ENCODE measurements at regions not wholly inside any gene's neighbourhood (a gene's known extent, or its start where the extent isn't known, plus 50 kb on each side); places are given as distances from the start of the nearest gene placed in this dataset.
A peak's percentile ranks its signal among the peaks of the same experiment; 100 is the strongest.
"Not testable (repeated sequence)": the region's sequence is repeated elsewhere in the genome, so short reads cannot be mapped to it uniquely, and the experiment has no call there.

DNA sequence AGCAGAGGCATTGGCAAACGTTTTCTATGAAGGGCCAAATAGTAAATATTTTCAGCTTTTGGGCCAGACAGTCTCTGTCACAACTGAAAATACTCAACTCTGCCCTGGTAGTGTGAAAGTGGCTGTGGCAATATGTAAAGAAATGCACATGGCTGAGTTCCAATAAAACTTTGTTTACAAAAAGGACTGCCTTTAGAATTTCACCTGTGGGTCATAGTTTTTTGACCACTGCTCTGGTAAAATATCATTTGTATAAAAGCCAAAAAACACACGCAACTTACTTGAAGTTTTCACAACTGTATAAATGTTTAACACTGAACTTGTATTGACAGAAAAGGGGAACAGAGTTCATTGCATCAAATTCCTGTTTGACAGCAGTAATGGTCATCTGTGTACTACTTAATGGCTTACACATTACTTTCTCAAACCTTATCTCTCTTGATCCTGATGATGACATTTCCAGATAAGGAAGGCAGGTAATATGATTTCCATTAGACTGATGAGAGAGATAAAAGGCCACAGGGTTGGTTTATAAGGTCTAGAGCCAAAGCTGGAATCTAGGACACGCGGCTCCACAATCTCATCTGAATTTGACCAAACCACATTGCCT, 250.1 kb downstream of the TOX3 start:
- H3K4me3 ChIP-seq; H3K27ac ChIP-seq; ATAC-seq (replicated peaks in 6 of 8); H3K4me1 ChIP-seq (replicated peaks in 1 of 2); in situ Hi-C loops (cut with MboI; ENCODE audit: low pct_unique_long_range_greater_than_20kb in 2 of 9, low sequenced_read_pairs in 9 of 9, unreplicated experiment in 9 of 9): not testable (repeated sequence)
- WGBS, 10 experiments, result 0 to 91% (median 65%) methylated on average over 1 to 4 of the region's 4 CpGs; no CpG with 5 or more reads in 1 of the 10 experiments

DNA sequence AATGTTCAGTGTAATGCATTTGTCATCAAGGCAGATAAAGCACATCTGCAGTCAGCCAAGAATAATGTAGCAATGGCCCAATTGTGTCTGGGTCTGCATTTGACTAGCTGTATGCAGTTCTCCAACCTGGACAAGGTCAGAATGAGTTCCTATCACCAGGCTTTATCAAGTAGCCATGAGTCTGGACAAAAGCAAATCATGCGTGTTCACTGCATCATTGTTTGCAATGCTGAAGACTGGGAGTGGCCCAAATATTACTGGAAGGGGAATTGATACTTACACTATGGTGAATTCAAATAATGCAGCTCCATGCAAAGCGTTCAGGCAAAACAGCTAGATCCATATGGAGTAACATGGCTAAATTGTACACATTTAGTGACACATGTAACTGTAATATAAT, 250.9 kb downstream of the TOX3 start:
- in situ Hi-C loops (cut with MboI; ENCODE audit: low pct_unique_long_range_greater_than_20kb in 2 of 9, low sequenced_read_pairs in 9 of 9, unreplicated experiment in 9 of 9), result no loop called here

DNA sequence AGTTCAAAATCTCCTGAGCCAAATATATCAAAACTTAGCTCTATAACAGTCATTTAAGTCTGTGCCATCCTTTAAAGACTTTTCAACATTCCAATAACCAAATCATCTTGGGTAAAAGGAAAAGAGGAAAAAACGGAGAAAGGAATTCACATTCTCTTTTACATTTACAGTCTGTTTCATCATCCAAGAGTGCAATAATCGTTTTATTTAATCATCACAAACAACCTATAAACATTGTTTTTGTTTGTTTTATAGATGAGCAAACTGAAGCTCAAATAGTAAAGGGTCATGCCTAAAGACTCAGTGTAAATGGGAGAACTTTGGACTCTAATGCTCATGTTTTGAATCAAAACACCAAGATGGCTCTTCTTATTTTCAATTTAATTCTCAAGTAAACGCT, 252.3 kb downstream of the TOX3 start:
- H3K4me1 ChIP-seq (replicated peaks in 1 of 2), result peaks cover 0 to 4% of the 10 kb centered on the region in 2 donors
- no peak for ATAC-seq (replicated peaks in 6 of 8)
- WGBS, 10 experiments, result 0 to 90% (median 63%) methylated on average over 1 to 3 of the region's 3 CpGs
- in situ Hi-C loops (cut with MboI; ENCODE audit: low pct_unique_long_range_greater_than_20kb in 2 of 9, low sequenced_read_pairs in 9 of 9, unreplicated experiment in 9 of 9), result no loop called here
- H3K27ac ChIP-seq, result no peak overlapping the region
- no peak overlapping the region for H3K4me3 ChIP-seq

More for the DNA sequence above, 250.9 kb downstream of the TOX3 start:
- WGBS, 10 experiments, result 0 to 100% (median 75%) methylated on average over 1 to 2 of the region's 2 CpGs; no CpG with 5 or more reads in 1 of the 10 experiments
- Histone ChIP-seq H3K4me1 (replicated peaks in 1 of 2) (peaks cover 0 to 9% of the 10 kb centered on the region in 2 donors), H3K27ac (no peak overlapping the region), H3K4me3 (no peak overlapping the region)
- peak in 2 of 8 experiments; percentile 82 to 87 for ATAC-seq (replicated peaks in 6 of 8)

DNA sequence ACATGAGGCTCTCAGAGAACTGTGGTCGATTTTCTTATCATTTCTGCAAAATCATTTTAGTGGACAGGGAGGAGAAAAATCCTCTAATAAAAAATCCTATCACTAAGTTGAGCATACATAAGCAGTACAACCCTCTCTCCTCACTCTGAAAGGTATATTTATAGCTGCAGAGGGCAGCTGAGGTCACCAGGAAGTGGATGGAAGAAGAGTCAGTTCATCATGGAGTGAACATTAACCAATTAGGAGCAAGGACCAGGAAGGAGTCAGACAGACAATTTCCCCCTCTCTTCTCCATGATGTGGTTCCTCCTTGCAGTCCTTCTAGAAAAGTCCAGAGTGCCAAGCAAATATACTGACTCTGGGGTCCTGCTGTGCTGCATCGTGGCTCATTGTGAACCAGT, 253.7 kb downstream of the TOX3 start:
- 0 to 59% (median 30%) methylated on average over 1 to 2 of the region's 2 CpGs; no CpG with 5 or more reads in 3 of the 10 experiments for WGBS, 10 experiments
- H3K4me3 ChIP-seq, result no peak overlapping the region
- in situ Hi-C loops (cut with MboI; ENCODE audit: low pct_unique_long_range_greater_than_20kb in 2 of 9, low sequenced_read_pairs in 9 of 9, unreplicated experiment in 9 of 9), result no loop called here

DNA sequence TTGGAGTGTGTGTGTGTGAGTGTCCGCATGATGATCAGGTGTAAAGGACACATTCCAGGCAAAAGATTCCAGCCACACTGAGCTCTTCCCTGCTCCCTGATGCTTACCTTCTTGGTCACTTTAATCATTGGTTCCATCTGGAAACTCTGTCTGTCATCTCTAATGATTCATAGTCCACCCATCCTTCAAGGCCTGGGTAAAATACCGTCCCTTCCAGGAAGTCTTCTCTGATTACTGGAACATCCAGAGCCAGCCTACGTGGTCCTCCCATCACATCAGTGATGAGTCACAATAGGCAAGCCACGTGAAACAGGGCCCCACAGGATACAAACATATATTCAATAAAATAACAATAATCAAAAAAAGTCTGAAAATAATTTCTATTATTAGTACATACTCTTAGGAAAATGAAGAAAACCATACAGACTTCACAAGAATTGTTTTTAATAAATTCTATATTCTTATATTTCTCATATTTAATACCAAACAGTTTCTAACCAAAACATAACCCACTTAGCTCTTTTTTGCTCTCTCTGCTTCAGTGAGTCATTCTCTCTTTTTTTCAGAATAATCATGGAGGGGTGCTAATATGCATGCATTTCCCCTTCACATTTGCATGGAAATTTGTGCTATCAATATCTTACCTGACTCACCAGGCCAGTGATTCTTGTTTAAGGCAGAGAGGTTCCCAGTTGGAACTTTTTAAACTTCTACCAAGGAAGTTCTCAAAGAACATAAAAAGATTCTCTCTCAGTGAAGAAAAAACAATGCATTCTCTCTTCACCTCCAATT, 263.2 kb downstream of the TOX3 start:
- H3K4me3 ChIP-seq, result no peak overlapping the region
- ATAC-seq (replicated peaks in 6 of 8), result peak in 5 of 8 experiments; percentile 21 to 97 (median 40)
- in situ Hi-C loops (cut with MboI; ENCODE audit: low pct_unique_long_range_greater_than_20kb in 2 of 9, low sequenced_read_pairs in 9 of 9, unreplicated experiment in 9 of 9), result no loop called here
- peaks cover 0 to 7% of the 10 kb centered on the region in 2 donors for H3K4me1 ChIP-seq (replicated peaks in 1 of 2)
- WGBS, 10 experiments, result 0 to 100% (median 35%) methylated on average over 1 to 4 of the region's 4 CpGs; no CpG with 5 or more reads in 2 of the 10 experiments
- no peak overlapping the region for H3K27ac ChIP-seq

More for the DNA sequence above, 253.7 kb downstream of the TOX3 start:
- H3K27ac ChIP-seq, result no peak overlapping the region
- ATAC-seq (replicated peaks in 6 of 8), result peak in 4 of 8 experiments; percentile 60 to 75 (median 70)
- H3K4me1 ChIP-seq (replicated peaks in 1 of 2), result peaks cover 0 to 4% of the 10 kb centered on the region in 2 donors

DNA sequence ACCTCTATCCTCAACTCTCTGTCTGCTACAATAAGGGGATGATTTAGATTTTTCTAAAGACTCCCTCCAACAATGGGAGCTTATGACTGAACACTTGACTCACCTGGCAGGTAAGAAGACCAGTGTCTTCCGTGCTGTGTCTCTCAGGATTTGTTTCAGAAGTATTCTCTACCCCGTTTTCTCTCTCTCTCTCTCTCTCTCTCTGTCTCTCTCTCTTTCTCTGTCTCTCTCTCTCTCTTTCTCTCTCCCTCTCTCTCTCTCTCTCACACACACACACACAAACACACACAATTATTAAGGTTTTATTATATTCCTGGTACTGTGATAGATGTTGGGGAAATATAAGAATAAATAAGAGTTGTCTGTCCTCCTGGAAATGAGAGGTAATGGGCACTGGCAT, 263.9 kb downstream of the TOX3 start:
- Histone ChIP-seq H3K4me1 (replicated peaks in 1 of 2) (peaks cover 0 to 7% of the 10 kb centered on the region in 2 donors), H3K27ac (no peak overlapping the region), H3K4me3 (no peak overlapping the region)
- 0 to 100% (median 8%) methylated on average over 1 to 2 of the region's 2 CpGs; no CpG with 5 or more reads in 3 of the 10 experiments for WGBS, 10 experiments
- in situ Hi-C loops (cut with MboI; ENCODE audit: low pct_unique_long_range_greater_than_20kb in 2 of 9, low sequenced_read_pairs in 9 of 9, unreplicated experiment in 9 of 9), result no loop called here
- ATAC-seq (replicated peaks in 6 of 8), result no peak

DNA sequence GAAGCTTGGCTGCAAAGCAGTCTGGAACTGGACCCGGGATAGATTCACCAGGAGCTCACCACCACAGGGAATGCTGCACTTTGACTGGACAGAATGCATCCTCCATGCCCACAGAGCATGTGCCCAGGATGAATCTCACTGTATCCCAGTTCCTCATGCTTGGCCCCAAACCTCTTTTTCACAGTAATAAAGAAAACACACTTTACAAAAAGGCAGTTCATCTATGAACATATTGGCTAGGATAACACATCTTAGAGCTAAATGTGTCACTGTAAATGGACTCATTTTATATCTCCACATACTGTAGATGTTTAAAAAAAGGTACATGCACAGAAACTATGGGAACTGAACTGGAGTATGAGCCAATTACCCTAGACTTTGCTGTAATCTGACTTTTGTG, 266.9 kb downstream of the TOX3 start:
- Histone ChIP-seq H3K4me3 (no peak overlapping the region), H3K27ac (no peak overlapping the region), H3K4me1 (replicated peaks in 1 of 2) (peaks cover 0 to 14% of the 10 kb centered on the region in 2 donors)
- in situ Hi-C loops (cut with MboI; ENCODE audit: low pct_unique_long_range_greater_than_20kb in 2 of 9, low sequenced_read_pairs in 9 of 9, unreplicated experiment in 9 of 9), result no loop called here
- WGBS, 10 experiments, result 0 to 100% (median 100%) methylated on average over 1 of the region's 1 CpG; no CpG with 5 or more reads in 7 of the 10 experiments
- ATAC-seq (replicated peaks in 6 of 8), result no peak

DNA sequence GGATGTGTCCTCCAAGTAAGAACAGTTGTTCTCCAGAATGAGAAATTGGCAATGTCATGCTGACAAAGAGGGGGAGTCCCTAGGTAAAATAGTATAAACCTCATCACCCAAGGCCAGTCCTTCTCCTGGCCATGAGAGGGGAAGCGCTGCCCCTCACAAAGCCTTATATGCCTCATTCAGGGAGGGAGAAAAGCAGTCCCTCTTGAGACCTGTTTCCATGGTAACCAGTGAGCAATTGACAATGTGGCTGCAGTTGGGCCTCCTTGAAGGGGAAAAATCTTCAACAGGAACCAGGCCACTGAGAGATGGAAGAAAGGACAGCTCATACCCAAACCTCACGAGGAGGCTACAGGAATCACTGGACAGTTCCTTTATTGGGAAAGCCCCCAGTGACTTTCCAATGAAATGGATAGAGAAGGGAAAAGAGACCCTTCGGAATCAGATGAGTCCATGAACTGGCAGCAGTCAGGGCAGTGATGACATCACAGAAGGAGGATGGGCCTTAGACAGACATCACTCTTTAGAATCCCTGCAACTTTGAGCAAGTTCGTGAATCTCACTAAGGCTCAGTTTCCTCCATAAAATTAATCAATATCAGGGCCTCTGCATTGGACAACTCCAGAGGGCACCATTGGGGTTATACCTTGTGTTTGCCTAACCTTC, 275.7 kb downstream of the TOX3 start:
- Histone ChIP-seq H3K4me1 (replicated peaks in 1 of 2) (peaks cover 19 to 32% of the 10 kb centered on the region in 2 donors), H3K4me3 (no peak overlapping the region), H3K27ac (peak overlapping the region; percentile 41 to 51)
- peak in 5 of 8 experiments; percentile 90 to 97 (median 95) for ATAC-seq (replicated peaks in 6 of 8)
- in situ Hi-C loops (cut with MboI; ENCODE audit: low pct_unique_long_range_greater_than_20kb in 2 of 9, low sequenced_read_pairs in 9 of 9, unreplicated experiment in 9 of 9), result no loop called here
- WGBS, 10 experiments, result 28 to 83% (median 42%) methylated on average over 1 to 4 of the region's 4 CpGs; no CpG with 5 or more reads in 1 of the 10 experiments

DNA sequence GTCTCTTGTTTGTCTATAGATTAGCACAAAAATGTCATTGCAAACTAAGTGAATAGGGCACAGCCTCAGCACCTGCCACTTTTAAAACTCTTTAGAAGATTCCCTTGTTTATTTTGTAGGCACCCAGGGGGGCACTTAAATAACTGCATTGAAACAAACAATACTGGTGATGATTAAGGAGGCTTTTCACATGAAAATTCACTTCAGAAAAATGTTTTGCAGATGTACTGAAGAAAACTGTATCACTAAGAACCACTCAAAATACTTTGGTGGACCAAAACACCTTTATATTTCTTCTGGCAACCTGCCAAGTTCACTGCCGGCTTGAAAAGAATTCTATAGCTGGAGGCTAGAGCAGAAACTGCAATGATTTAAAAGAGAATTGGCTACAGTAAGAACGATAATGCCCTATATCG, 281.5 kb downstream of the TOX3 start:
- WGBS, 10 experiments, result 0 to 35% (median 10%) methylated on average over 1 to 3 of the region's 3 CpGs; no CpG with 5 or more reads in 1 of the 10 experiments
- Histone ChIP-seq H3K4me1 (replicated peaks in 1 of 2) (peaks cover 3 to 11% of the 10 kb centered on the region in 2 donors), H3K4me3 (no peak overlapping the region), H3K27ac (no peak overlapping the region)
- peak in 2 of 8 experiments; percentile 17 to 25 for ATAC-seq (replicated peaks in 6 of 8)
- in situ Hi-C loops (cut with MboI; ENCODE audit: low pct_unique_long_range_greater_than_20kb in 2 of 9, low sequenced_read_pairs in 9 of 9, unreplicated experiment in 9 of 9), result no loop called here

DNA sequence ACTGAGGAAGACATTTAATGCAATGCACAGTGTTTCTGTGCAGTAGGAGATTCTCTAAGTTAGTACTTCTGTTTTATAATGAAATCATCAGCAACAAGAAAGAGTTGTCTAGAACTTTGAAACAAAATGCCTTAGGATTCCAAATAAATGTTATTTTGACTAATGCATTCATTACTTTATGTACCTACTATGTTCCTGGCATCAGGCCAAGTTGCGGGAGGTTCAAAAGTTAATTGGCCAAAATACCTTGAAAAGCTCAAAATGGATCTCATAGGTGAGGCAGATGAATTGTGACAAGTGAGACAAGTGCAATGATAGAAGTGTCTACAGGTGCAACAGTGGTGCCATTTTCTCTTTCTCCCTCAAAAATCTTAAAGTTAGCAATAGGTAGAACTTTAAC, 289.4 kb downstream of the TOX3 start:
- H3K27ac ChIP-seq, result no peak overlapping the region
- ATAC-seq (replicated peaks in 6 of 8), result no peak
- no peak overlapping the region for H3K4me3 ChIP-seq
- in situ Hi-C loops (cut with MboI; ENCODE audit: low pct_unique_long_range_greater_than_20kb in 2 of 9, low sequenced_read_pairs in 9 of 9, unreplicated experiment in 9 of 9), result no loop called here
- peaks cover 4% of the 10 kb centered on the region in 2 donors for H3K4me1 ChIP-seq (replicated peaks in 1 of 2)
- WGBS, 10 experiments, result 0 to 100% (median 90%) methylated on average over 1 of the region's 1 CpG; no CpG with 5 or more reads in 1 of the 10 experiments

DNA sequence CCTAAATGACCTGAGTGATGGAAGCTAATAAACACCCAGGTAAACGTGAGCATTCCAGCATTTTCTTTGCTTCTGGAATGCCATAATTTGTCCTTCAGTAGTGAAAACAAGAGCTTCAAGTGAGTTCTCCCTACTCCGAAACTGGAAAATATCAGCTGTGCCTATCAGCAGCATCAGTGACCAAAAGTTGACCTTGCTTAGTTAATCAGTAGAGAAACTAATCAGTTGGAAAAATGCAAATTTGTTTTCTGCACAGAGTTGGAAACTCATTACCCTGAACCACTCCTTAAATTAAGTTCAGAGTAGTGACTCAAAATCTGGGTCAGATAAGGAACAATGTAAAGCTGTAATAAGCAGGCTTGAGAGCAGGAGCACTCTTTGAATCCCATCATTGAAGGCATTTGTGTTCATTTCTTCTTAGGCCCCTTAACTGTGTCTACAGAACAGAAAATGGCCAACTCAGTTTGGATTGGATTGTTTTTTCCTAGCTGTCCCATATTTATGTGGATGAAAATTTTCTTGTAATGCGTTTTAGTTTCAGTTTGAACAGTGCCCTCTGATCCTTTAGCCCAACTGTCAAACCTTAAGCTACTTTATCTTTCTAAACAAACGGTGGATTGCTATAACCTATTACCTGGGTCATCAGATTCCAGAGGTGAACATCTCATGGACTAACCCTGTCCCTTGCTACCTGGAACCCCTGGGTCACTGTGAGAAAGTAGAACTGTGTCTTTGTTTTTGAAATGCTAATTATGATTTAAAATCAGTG, 290.4 kb downstream of the TOX3 start:
- Histone ChIP-seq H3K27ac (no peak overlapping the region), H3K4me1 (replicated peaks in 1 of 2) (peaks cover 10 to 12% of the 10 kb centered on the region in 2 donors), H3K4me3 (no peak overlapping the region)
- 17 to 100% (median 70%) methylated on average over 1 to 4 of the region's 4 CpGs for WGBS, 10 experiments
- ATAC-seq (replicated peaks in 6 of 8), result no peak
- in situ Hi-C loops (cut with MboI; ENCODE audit: low pct_unique_long_range_greater_than_20kb in 2 of 9, low sequenced_read_pairs in 9 of 9, unreplicated experiment in 9 of 9), result no loop called here

DNA sequence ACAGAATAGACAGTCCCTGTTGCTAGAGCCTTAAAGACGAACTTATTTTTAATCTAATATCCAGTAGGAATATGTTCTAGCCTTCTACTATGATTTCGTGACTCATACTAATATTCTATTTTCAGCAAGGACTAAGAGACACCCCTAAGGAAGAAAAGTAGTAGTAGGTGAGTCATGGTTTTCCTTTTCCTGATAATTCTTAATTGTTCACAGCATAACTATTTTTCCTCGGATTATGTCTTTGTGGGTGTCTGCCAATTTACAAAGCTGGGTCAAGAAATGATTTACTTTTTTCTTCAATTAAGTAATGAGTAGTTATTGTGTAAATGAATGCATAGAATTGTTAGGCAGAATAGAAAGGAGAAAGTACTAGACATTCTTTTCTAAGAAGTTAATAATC, 292.2 kb downstream of the TOX3 start:
- peak in 3 of 8 experiments; percentile 31 to 76 (median 73) for ATAC-seq (replicated peaks in 6 of 8)
- H3K27ac ChIP-seq, result no peak overlapping the region
- 0 to 96% (median 76%) methylated on average over 1 to 3 of the region's 3 CpGs for WGBS, 10 experiments
- in situ Hi-C loops (cut with MboI; ENCODE audit: low pct_unique_long_range_greater_than_20kb in 2 of 9, low sequenced_read_pairs in 9 of 9, unreplicated experiment in 9 of 9), result no loop called here
- peaks cover 11 to 15% of the 10 kb centered on the region in 2 donors for H3K4me1 ChIP-seq (replicated peaks in 1 of 2)
- no peak overlapping the region for H3K4me3 ChIP-seq

Measured in motor neuron (in vitro differentiated cells).